ENCODE measurements at regions not wholly inside any gene's neighbourhood (a gene's known extent, or its start where the extent isn't known, plus 50 kb on each side); places are given as distances from the start of the nearest gene placed in this dataset.

DNA sequence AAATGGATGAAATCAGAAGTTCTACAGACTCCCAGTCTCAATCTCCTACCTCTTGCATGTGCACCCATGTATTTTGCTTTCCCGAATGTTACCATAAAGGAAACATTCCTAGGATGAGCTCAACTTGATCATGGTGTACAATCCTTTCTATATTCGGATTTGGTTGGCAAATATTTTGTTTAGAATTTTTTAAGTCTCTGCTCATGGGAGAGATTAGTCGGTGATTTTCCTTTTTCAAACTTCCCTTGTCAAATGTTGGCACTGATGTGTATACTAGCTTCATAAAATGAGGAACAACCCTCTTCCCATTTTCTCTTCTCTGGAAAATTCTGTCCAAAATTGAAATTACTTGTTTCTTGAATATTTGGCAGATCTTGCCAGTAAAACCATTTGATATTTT is 317.6 kb upstream of the RASGRP1 start:
- TF ChIP-seq, protein P1, sequence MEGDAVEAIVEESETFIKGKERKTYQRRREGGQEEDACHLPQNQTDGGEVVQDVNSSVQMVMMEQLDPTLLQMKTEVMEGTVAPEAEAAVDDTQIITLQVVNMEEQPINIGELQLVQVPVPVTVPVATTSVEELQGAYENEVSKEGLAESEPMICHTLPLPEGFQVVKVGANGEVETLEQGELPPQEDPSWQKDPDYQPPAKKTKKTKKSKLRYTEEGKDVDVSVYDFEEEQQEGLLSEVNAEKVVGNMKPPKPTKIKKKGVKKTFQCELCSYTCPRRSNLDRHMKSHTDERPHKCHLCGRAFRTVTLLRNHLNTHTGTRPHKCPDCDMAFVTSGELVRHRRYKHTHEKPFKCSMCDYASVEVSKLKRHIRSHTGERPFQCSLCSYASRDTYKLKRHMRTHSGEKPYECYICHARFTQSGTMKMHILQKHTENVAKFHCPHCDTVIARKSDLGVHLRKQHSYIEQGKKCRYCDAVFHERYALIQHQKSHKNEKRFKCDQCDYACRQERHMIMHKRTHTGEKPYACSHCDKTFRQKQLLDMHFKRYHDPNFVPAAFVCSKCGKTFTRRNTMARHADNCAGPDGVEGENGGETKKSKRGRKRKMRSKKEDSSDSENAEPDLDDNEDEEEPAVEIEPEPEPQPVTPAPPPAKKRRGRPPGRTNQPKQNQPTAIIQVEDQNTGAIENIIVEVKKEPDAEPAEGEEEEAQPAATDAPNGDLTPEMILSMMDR (IDR thresholded peaks at IDR 0.05), result no peak
- TF ChIP-seq POLR2A (IDR thresholded peaks at IDR 0.05), result no peak
